NCI-H1417 (cell line): ENCODE measurements at regions not wholly inside any gene's neighbourhood (a gene's known extent, or its start where the extent isn't known, plus 50 kb on each side); places are given as distances from the start of the nearest gene placed in this dataset.
"Not testable (repeated sequence)": the region's sequence is repeated elsewhere in the genome, so short reads cannot be mapped to it uniquely, and the experiment has no call there.

ENCODE experiments used
- DNase-seq, 3 experiments: peaks; one replicate each; lab custom pipeline; 2025; lab: John Stamatoyannopoulos, UW

- no peak for DNase-seq
These were observed 187.3 kb downstream of the KTN1 start for GRCh38 chr14:55767286-55767685.

- DNase-seq: no peak
These were observed 189.9 kb downstream of the KTN1 start for GRCh38 chr14:55769877-55770276.

- no peak for DNase-seq
These were observed 191.4 kb downstream of the KTN1 start for GRCh38 chr14:55771242-55771981.

GRCh38 chr14:55772486-55772885 is 192.5 kb downstream of the KTN1 start:
- no peak for DNase-seq

- DNase-seq: no peak
These were observed 193.3 kb downstream of the KTN1 start for GRCh38 chr14:55773312-55773711.

- no peak for DNase-seq
These were observed 194.1 kb downstream of the KTN1 start for GRCh38 chr14:55773984-55774545.

GRCh38 chr14:55777877-55778276 is 197.9 kb downstream of the KTN1 start:
- no peak for DNase-seq

GRCh38 chr14:55780156-55780946 is 200.3 kb downstream of the KTN1 start:
- DNase-seq: no peak

GRCh38 chr14:55781046-55781445 is 201.0 kb downstream of the KTN1 start:
- DNase-seq: no peak

- DNase-seq: no peak
These were observed 202.2 kb downstream of the KTN1 start for GRCh38 chr14:55782166-55782565.

GRCh38 chr14:55789406-55789805 is 209.4 kb downstream of the KTN1 start:
- DNase-seq: no peak

- peak in 2 of 3 experiments; percentile 43 to 82 for DNase-seq
These were observed 214.9 kb downstream of the KTN1 start for GRCh38 chr14:55794655-55795595.

- DNase-seq: not testable (repeated sequence)
These were observed 216.5 kb downstream of the KTN1 start for GRCh38 chr14:55796513-55796912.

GRCh38 chr14:55798406-55798805 is 218.4 kb downstream of the KTN1 start:
- DNase-seq: no peak

GRCh38 chr14:55799508-55800095 is 219.6 kb downstream of the KTN1 start:
- no peak for DNase-seq

GRCh38 chr14:55800156-55800785 is 220.3 kb downstream of the KTN1 start:
- DNase-seq: no peak

GRCh38 chr14:55801121-55801520 is 221.1 kb downstream of the KTN1 start:
- DNase-seq: no peak

- DNase-seq: no peak
These were observed 223.2 kb downstream of the KTN1 start for GRCh38 chr14:55802986-55803872.

- no peak for DNase-seq
These were observed 224.0 kb downstream of the KTN1 start for GRCh38 chr14:55803873-55804553.
